H1 (cell line): ENCODE measurements at regions not wholly inside any gene's neighbourhood (a gene's known extent, or its start where the extent isn't known, plus 50 kb on each side); places are given as distances from the start of the nearest gene placed in this dataset.

Experiments
- CHD2 ChIP-seq: IDR thresholded peaks from 2 replicates; pipeline ENCODE4 v1.6.1; 2012; ENCODE audit warnings: low read length, improper control_type of control experiment
- CTCF ChIP-seq, 3 experiments: IDR thresholded peaks; 1 replicate in 2 of 3; 2 replicates in 1 of 3; pipeline versions ENCODE4 v1.5.1 to v1.6.1; 2011; ENCODE audit warnings: low read length in 3 of 3, mild to moderate bottlenecking in 3 of 3, inconsistent platforms in 2 of 3, low read depth in 1 of 3, moderate library complexity in 1 of 3; ENCODE audit not compliant: insufficient read depth in 1 of 3; ENCODE audit errors: control extremely low read depth in 1 of 3
- EP300 ChIP-seq, 2 experiments: IDR thresholded peaks; 1 replicate in 1 of 2; 2 replicates in 1 of 2; pipeline ENCODE4 v1.6.1; 2011 to 2012; ENCODE audit warnings: low read depth in 2 of 2, low read length in 2 of 2, mild to moderate bottlenecking in 2 of 2, borderline replicate concordance in 1 of 2, inconsistent platforms in 1 of 2, moderate library complexity in 1 of 2
- EZH2 ChIP-seq: fragments of 200-600 bp; sonication (generic); IDR thresholded peaks from 2 replicates; pipeline ENCODE4 v1.7.1; 2012; ENCODE audit warnings: low read depth, mild to moderate bottlenecking, moderate library complexity, low read length, inconsistent platforms; ENCODE audit not compliant: severe bottlenecking
- HDAC2 ChIP-seq, 2 experiments: fragments of 300-600 bp in 1 of 2; sonication (generic) in 1 of 2; IDR thresholded peaks; 2 replicates each; pipeline ENCODE4 v1.6.1; 2011 to 2012; ENCODE audit warnings: low read depth in 2 of 2, low read length in 2 of 2, mild to moderate bottlenecking in 2 of 2, moderate library complexity in 2 of 2, borderline replicate concordance in 1 of 2, inconsistent platforms in 1 of 2
- JUND ChIP-seq: IDR thresholded peaks from 2 replicates; pipeline ENCODE4 v1.6.1; 2011; ENCODE audit warnings: mild to moderate bottlenecking, improper control_type of control experiment, low read length
- KDM1A ChIP-seq: fragments of 200-600, 300-600 bp; sonication (generic); IDR thresholded peaks from 2 replicates; pipeline ENCODE4 v1.7.1; 2016; ENCODE audit warnings: mild to moderate bottlenecking, low read length, borderline replicate concordance
- MAFK ChIP-seq: IDR thresholded peaks from 2 replicates; pipeline ENCODE4 v1.6.1; 2012; ENCODE audit warnings: low read depth, mild to moderate bottlenecking, improper control_type of control experiment, low read length
- POLR2A ChIP-seq, 2 experiments: IDR thresholded peaks; 1 replicate in 1 of 2; 2 replicates in 1 of 2; pipeline ENCODE4 v1.6.1; 2011; ENCODE audit warnings: low read depth in 2 of 2, low read length in 2 of 2, mild to moderate bottlenecking in 2 of 2; ENCODE audit errors: control extremely low read depth in 1 of 2
- RAD21 ChIP-seq, 2 experiments: IDR thresholded peaks in 1 of 2; conservative IDR thresholded peaks in 1 of 2; 2 replicates each; pipeline ENCODE4 v1.6.1; 2011; ENCODE audit warnings: low read depth in 2 of 2, low read length in 2 of 2, improper control_type of control experiment in 1 of 2, inconsistent platforms in 1 of 2, mild to moderate bottlenecking in 1 of 2, moderate library complexity in 1 of 2
- SP2 ChIP-seq: IDR thresholded peaks from 2 replicates; pipeline ENCODE4 v1.6.1; 2012; ENCODE audit warnings: mild to moderate bottlenecking, low read length, inconsistent platforms
- TAF1 ChIP-seq: IDR thresholded peaks from 2 replicates; pipeline ENCODE4 v1.6.1; 2011; ENCODE audit warnings: mild to moderate bottlenecking, low read depth, low read length
- TBP ChIP-seq: IDR thresholded peaks from 2 replicates; pipeline ENCODE4 v1.6.1; 2011; ENCODE audit warnings: low read depth, low read length, improper control_type of control experiment

- no peak for TF ChIP-seq TBP
- TF ChIP-seq EP300 (IDR thresholded peaks at IDR 0.05; ENCODE audit: borderline replicate concordance in 1 of 2, low read depth in 2 of 2, low read length in 2 of 2), result no peak
- no peak for TF ChIP-seq CTCF (IDR thresholded peaks at IDR 0.05; ENCODE audit: control extremely low read depth in 1 of 3, insufficient read depth in 1 of 3, low read depth in 1 of 3, low read length in 3 of 3)
- TF ChIP-seq SP2, result no peak
- TF ChIP-seq POLR2A (IDR thresholded peaks at IDR 0.05; ENCODE audit: control extremely low read depth in 1 of 2, low read depth in 2 of 2, low read length in 2 of 2), result no peak
- no peak for TF ChIP-seq EZH2
- TF ChIP-seq MAFK, result no peak
- TF ChIP-seq KDM1A, result no peak
- TF ChIP-seq RAD21 (IDR thresholded peaks at IDR 0.05 in 1 of 2, conservative IDR thresholded peaks at IDR 0.05 in 1 of 2; ENCODE audit: low read depth in 2 of 2, low read length in 2 of 2), result no peak
- TF ChIP-seq CHD2, result no peak
- no peak for TF ChIP-seq TAF1
- no peak for TF ChIP-seq JUND
- TF ChIP-seq HDAC2 (IDR thresholded peaks at IDR 0.05; ENCODE audit: borderline replicate concordance in 1 of 2, low read depth in 2 of 2, low read length in 2 of 2), result no peak
Observed at GRCh38 chr4:181127171-181127570, 1116.0 kb upstream of the TENM3 start.
